ENCODE measurements at regions not wholly inside any gene's neighbourhood (a gene's known extent, or its start where the extent isn't known, plus 50 kb on each side); places are given as distances from the start of the nearest gene placed in this dataset.

GRCh38 chr9:91161465-91162300, 200.0 kb downstream of the AUH start (continued):
- TF ChIP-seq MAFK (IDR thresholded peaks at IDR 0.05; ENCODE audit: low read depth, low read length) = no peak
- TF ChIP-seq NANOG (IDR thresholded peaks at IDR 0.05; ENCODE audit: insufficient read depth, low read depth, low read length, poor library complexity, severe bottlenecking) = no peak
- TF ChIP-seq SIN3A (conservative IDR thresholded peaks at IDR 0.05 in 1 of 2, IDR thresholded peaks at IDR 0.05 in 1 of 2; ENCODE audit: low read depth in 1 of 2, low read length in 2 of 2) = no peak
